A673 (cell line): ENCODE measurements at regions not wholly inside any gene's neighbourhood (a gene's known extent, or its start where the extent isn't known, plus 50 kb on each side); places are given as distances from the start of the nearest gene placed in this dataset.

Experiments used
- BruUV-seq: library from RNA; stranded (reverse); fragments of 400-500 nt; replicated peaks from 2 replicates; lab custom pipeline; 2021; lab: Mats Ljungman, UMichigan
- CTCF ChIA-PET: fragments of 300-600 bp; sonication (Branson Sonifier 250); formaldehyde crosslinking; loops from one replicate; lab custom pipeline; 2022; ENCODE audit warnings: antibody characterized with exemption; lab: Charles Lee
- POLR2A ChIA-PET: fragments of 300-600 bp; sonication (Branson Sonifier 250); formaldehyde crosslinking; loops from one replicate; lab custom pipeline; 2022; ENCODE audit warnings: antibody characterized with exemption; ENCODE audit not compliant: low non-redundant PET; lab: Charles Lee
- DNase-seq: peaks from one replicate; pipeline ENCODE4 v3.0.0-alpha.2; 2015; ENCODE audit warnings: low spot score
- H3K27ac ChIP-seq: fragments of 200-600 bp; sonication (generic); 2 replicates; pipeline ENCODE4 v1.5.1; 2016; ENCODE audit warnings: mixed run types, low read depth, mild to moderate bottlenecking, mixed read lengths, antibody characterized with exemption, low read length; ENCODE audit not compliant: poor library complexity, severe bottlenecking
- H3K27me3 ChIP-seq: fragments of 200-600 bp; sonication (generic); replicated peaks from 2 replicates; pipeline ENCODE4 v1.6.1; 2017; ENCODE audit warnings: mixed run types, low read depth, mild to moderate bottlenecking, mixed read lengths, antibody characterized with exemption, low read length; ENCODE audit not compliant: insufficient read depth, poor library complexity
- H3K36me3 ChIP-seq: fragments of 200-600 bp; sonication (generic); 2 replicates; pipeline ENCODE4 v1.6.1; 2016; ENCODE audit warnings: mixed run types, mild to moderate bottlenecking, mixed read lengths, antibody characterized with exemption, low read length; ENCODE audit not compliant: insufficient read depth, poor library complexity, severe bottlenecking
- H3K4me1 ChIP-seq: fragments of 200-600 bp; sonication (generic); 2 replicates; pipeline ENCODE4 v1.6.1; 2017; ENCODE audit warnings: mixed run types, mild to moderate bottlenecking, mixed read lengths, antibody characterized with exemption, low read length; ENCODE audit not compliant: insufficient read depth, poor library complexity, severe bottlenecking
- H3K4me3 ChIP-seq: fragments of 200-600 bp; sonication (generic); 2 replicates; pipeline ENCODE4 v1.5.1; 2016; ENCODE audit warnings: low read depth, mixed run types, mild to moderate bottlenecking, mixed read lengths, low read length; ENCODE audit not compliant: poor library complexity, severe bottlenecking
- H3K9me3 ChIP-seq: fragments of 200-600 bp; sonication (generic); 2 replicates; pipeline ENCODE4 v1.6.1; 2016; ENCODE audit warnings: mixed run types, low read depth, mild to moderate bottlenecking, mixed read lengths, antibody characterized with exemption, low read length; ENCODE audit not compliant: poor library complexity, severe bottlenecking
- CTCF ChIP-seq: fragments of 300-800, 200-600 bp; sonication (generic); conservative IDR thresholded peaks from 2 replicates; pipeline ENCODE4 v1.5.1; 2017; ENCODE audit warnings: low read depth, mild to moderate bottlenecking, antibody characterized with exemption, low read length, moderate library complexity, mixed read lengths
- EZH2 ChIP-seq: fragments of 200-600 bp; sonication (generic); IDR thresholded peaks from 2 replicates; pipeline ENCODE4 v1.6.1; 2017; ENCODE audit warnings: borderline replicate concordance, low read depth, mild to moderate bottlenecking, mixed read lengths, antibody characterized with exemption, low read length; ENCODE audit not compliant: poor library complexity, severe bottlenecking
- intact Hi-C: fragments of 100-400 bp; cut with micrococcal nuclease; formaldehyde crosslinking; loops from one replicate; pipeline ENCODE4 v1.10.0; 2022; ENCODE audit not compliant: unreplicated experiment

- Histone ChIP-seq H3K4me3 (no peak overlapping the region), H3K27ac (no peak overlapping the region), H3K36me3 (no peaks in the 10 kb centered on the region), H3K9me3 (peaks cover 52% of the 10 kb centered on the region), H3K27me3 (no peaks in the 10 kb centered on the region), H3K4me1 (no peaks in the 10 kb centered on the region)
- ChIA-PET POLR2A (no interaction called here), CTCF (no interaction called here)
- intact Hi-C loops: no loop called here
- BruUV-seq: no TSS peak
- no peak for DNase-seq
- TF ChIP-seq EZH2: no peak
- no peak for TF ChIP-seq CTCF
These were observed 265.1 kb downstream of the ALG10 start for GRCh38 chr12:34287437-34287836.

GRCh38 chr12:34287986-34288962 is 266.0 kb downstream of the ALG10 start:
- no peak overlapping the region for H3K27ac ChIP-seq

GRCh38 chr12:34288963-34289345 is 266.7 kb downstream of the ALG10 start:
- no peaks in the 10 kb centered on the region for H3K4me1 ChIP-seq
- ChIA-PET CTCF (no interaction called here), POLR2A (no interaction called here)
- TF ChIP-seq CTCF (no peak), EZH2 (no peak)
- no peak overlapping the region for H3K4me3 ChIP-seq
- no peak for DNase-seq
- no peak overlapping the region for H3K27ac ChIP-seq
- no TSS peak for BruUV-seq
- H3K9me3 ChIP-seq: peaks cover 44% of the 10 kb centered on the region
- H3K36me3 ChIP-seq: no peaks in the 10 kb centered on the region
- intact Hi-C loops: no loop called here
- no peaks in the 10 kb centered on the region for H3K27me3 ChIP-seq

More at GRCh38 chr12:34287986-34288962, 266.0 kb downstream of the ALG10 start:
- H3K9me3 ChIP-seq: peaks cover 45% of the 10 kb centered on the region
- H3K27me3 ChIP-seq: no peaks in the 10 kb centered on the region
- intact Hi-C loops: no loop called here
- H3K4me1 ChIP-seq: no peaks in the 10 kb centered on the region
- BruUV-seq: no TSS peak
- ChIA-PET CTCF (no interaction called here), POLR2A (no interaction called here)
- no peak overlapping the region for H3K4me3 ChIP-seq
- no peaks in the 10 kb centered on the region for H3K36me3 ChIP-seq
- TF ChIP-seq CTCF (no peak), EZH2 (no peak)
- no peak for DNase-seq
